Limb (tissue), 2 donors: ENCODE measurements at regions not wholly inside any gene's neighbourhood (a gene's known extent, or its start where the extent isn't known, plus 50 kb on each side); places are given as distances from the start of the nearest gene placed in this dataset.
A peak's percentile ranks its signal among the peaks of the same experiment; 100 is the strongest.

Experiments
- DNase-seq, 2 donors: peaks; one replicate each; pipeline ENCODE4 v3.0.0-alpha.2; 2016; ENCODE audit errors: extremely low spot score in 2 of 2

DNA sequence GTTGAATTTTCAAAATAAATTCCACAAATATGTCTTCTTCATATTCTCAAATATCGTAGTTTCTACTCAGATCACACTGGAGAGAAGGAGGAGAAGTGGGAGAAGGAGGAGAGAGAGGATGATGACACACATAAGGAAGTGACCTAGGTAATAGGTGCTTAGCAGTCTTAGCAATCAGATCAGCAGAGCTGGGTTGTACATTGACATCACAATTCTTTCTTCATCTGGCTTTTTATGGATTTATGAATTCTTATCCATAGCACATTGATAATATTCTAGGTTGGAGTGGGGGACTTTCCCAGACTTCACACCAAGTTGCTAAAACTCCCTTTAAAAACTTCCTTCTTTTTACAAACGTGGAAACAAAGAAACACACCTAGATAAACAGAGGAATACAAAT is 86.9 kb downstream of the FGF9 start:
- DNase-seq = no peak

GRCh38 chr13:21758441-21758840 is 87.6 kb downstream of the FGF9 start:
- DNase-seq = no peak

DNA sequence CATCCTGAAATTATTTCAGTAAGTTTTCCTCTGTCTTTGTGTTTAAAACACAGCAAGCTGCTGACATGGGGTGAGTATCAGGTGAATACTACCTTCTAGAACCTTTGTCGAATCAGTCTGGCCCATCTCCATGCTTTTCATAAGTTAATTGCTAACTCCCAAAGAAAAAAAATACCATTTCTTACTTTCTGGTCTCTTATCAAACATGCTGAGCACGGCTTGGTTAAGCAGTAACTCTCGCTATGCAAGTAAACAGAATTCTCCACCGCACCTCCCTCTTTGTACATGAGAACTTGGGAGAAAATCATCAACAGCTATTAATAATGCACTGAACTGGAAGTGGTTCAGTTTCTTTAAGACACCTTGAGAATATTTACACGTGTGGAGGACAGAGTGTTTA is 88.6 kb downstream of the FGF9 start:
- DNase-seq = no peak

- DNase-seq = no peak
Measured at GRCh38 chr13:21759911-21760310, 89.0 kb downstream of the FGF9 start.

- no peak for DNase-seq
Measured at GRCh38 chr13:21761770-21762169, 90.9 kb downstream of the FGF9 start.

DNA sequence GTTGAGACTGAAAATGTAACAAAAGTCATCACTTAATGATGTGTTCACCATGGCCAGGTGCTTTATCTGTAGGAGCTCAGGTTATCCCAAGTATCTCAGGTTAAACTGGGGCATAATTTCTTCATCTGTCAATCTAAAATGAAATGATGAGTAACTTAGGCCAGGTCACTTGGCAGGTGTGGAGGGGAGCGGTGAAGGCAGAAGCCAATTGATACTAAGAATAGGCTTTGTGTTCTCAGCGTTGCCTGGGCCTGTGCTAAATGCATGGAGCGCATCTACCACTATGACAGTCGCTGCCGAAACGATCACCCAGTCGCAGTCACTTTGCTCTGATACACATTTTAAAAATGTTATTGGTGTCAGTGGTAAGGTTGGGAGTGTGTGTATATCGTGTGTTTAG is 91.6 kb downstream of the FGF9 start:
- DNase-seq = no peak

GRCh38 chr13:21767032-21767431 is 96.2 kb downstream of the FGF9 start:
- DNase-seq = no peak

- no peak for DNase-seq
Measured at GRCh38 chr13:21771075-21771474, 100.2 kb downstream of the FGF9 start.

DNA sequence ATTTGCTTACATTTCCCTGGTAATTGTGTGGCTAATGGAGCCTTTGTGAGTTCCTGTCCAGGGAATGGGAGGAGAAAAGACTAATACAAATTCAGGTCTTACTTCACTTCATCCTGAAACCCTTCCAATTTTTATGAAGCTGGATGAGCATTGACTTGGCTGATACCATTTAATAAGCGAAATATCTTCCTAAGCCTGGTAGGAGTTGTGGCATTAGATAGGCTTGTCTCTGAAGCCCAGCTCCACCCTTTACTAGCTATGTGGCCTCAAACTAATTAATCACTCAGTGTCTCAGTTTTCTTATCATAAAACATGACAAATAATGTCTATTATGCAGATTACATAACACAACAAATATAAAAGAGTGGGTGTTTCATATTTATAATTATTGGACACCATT is 106.3 kb downstream of the FGF9 start:
- DNase-seq = no peak

DNA sequence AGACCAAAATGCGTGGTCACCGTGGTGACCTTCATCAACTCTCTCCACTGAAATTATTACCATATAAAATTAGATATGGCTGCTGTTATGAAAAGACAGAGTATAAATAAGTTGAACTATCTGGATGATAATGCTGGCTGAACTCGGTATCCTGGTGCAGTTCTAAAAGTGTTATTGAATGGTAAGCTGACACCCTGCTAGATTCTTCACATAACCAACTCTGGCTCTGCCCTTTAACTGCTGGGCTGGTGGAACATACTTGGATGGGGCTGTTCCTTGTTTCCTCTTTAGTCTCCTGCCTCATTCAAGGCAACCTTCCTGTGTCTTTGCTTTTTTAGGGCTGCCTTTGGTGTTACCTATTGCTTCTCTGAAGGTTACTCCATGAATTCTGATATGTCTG is 106.9 kb downstream of the FGF9 start:
- DNase-seq = no peak

DNA sequence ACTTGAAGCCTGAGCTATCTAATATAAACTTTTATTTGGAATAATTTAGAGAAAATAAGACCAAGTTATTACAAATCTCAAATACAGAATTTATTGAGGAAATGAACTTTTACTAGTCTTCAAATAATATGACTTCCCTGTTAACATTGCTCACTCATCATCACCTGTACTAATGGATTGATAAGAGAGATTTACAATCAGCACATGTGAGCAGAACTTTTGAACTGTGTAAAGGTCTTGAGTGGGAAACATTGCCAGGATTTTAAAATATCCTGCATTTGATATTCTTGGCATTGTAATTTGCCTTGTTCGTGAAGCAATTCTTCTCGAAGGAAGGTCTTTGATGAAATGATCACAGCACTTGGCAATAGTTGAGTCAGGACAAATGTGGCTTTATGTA is 111.9 kb downstream of the FGF9 start:
- no peak for DNase-seq

DNA sequence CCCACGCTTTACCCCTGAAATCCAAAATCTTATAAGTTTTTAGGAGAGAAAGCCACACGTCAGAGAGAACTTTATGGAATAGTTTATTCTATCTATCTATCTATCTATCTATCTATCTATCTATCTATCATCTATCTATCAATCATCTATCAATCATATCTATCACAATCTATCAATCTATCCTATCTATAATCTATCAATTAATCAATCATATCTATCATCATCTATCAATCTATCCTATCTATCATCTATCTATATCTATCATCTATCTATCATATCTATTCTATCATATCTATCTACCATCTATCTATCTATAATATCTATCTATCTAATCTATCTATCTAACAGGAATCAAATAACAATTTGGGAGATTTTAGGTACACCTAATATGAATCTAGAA is 115.1 kb downstream of the FGF9 start:
- DNase-seq = no peak

DNA sequence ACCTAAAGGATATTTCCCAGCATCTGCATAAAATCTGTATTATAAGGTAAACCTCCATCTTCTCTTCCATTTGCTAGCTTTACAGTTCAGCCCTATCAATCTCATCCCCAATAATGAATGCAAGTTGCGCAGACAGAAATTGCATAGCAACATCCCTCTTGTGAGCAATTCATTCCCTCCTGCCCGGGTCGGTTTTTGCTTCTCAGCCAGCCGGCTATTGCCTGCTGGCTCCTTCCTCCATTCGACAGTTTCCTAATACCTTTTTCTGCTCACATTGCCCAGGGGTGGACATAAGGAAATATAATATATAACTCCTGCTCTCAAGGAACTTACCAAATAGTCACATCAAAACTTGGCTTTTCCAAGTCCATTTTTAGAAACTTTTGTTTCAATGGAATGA is 125.2 kb downstream of the FGF9 start:
- DNase-seq = peak in 1 of 2 donors; percentile 27

DNA sequence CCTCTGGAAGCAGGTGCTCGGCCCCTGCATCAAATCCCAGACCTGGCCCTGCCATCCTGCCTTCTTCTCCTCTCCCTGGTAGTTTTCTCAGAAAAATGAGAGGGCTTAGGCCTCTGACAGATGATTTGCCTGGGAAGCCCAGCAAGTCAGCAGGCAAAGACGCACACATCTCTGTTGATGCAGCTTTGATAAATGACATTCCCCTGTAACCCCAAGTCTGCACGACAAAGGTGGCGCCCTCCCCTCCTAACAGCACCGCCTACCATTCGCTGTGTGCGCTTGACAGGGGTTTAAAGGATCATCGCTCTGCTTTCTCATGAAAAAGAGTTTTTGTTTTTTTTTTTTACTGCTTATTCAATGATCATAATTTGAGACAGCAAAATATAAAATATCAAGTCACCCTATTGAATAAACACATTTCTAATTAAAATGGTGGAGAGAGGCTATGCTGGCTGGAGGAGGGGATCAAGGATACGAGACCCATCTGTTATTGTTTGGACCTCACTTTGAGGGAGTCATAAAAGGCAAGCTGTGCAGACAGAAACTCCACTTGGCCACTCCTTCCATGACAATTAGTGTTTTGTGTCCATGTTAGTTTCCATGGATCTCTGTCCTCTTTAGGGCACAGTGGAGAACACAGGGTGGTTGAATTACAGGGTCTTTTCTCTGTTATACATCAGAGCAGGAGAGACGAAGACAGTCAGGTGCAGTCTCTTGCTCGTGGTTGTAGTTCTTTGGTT is 126.1 kb downstream of the FGF9 start:
- no peak for DNase-seq

DNA sequence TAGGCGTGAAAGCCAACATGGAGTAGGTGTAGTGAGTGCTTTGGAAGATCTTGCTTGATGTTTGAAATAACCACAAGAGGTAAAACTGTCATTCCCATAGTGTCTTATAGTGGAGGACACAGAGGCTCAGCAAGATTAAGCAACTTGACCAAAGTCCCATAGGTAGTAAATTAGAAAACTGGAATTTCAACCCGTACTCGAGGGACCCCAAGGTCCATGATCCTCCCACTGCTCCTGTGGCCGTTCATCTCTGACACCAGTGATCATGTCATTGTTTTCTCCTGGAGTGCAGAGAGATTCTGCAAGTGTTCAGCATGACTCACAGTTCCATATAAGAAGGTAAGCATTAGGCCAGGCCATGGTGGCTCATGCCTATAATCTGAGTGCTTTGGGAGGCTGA is 126.9 kb downstream of the FGF9 start:
- DNase-seq = no peak

- no peak for DNase-seq
Measured at GRCh38 chr13:21798181-21798580, 127.3 kb downstream of the FGF9 start.

- DNase-seq = no peak
Measured at GRCh38 chr13:21799671-21800070, 128.8 kb downstream of the FGF9 start.

DNA sequence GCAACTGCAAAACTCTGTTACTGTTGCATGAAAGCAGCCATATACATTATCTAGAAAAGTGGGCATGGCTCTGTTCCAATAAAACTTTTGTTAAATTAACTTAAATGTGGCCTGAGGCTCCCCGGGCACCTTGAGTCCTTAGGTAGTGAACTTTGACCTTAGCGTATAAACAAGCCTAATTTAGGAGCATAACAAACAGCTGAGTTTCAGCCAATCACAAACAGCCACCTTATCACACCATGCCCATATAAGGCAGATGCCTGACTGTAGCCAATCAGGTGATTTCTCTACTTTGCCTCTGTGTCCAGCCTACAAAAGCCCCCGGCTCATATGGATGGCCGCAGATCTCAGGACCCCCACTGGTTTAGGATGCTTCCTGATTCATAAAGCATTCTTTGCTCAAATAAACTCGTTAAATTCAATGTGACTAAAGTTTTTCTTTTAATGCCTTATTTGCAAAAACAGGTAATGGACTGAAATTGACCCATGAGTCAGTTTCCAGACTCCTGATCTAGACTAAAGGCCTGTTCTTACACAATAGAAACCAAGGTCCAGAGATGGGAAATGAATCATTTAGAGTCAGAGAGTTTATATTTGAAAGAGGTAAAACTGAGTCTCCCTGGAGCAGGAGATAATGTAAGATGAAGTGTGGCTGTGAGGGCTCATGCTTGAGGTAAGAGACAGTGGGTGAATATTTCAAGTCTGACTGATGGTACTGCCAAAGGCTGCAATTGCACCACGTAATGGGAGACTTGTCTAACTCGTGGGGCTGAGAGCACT is 130.2 kb downstream of the FGF9 start:
- DNase-seq = no peak

GRCh38 chr13:21805733-21806132 is 134.9 kb downstream of the FGF9 start:
- no peak for DNase-seq

DNA sequence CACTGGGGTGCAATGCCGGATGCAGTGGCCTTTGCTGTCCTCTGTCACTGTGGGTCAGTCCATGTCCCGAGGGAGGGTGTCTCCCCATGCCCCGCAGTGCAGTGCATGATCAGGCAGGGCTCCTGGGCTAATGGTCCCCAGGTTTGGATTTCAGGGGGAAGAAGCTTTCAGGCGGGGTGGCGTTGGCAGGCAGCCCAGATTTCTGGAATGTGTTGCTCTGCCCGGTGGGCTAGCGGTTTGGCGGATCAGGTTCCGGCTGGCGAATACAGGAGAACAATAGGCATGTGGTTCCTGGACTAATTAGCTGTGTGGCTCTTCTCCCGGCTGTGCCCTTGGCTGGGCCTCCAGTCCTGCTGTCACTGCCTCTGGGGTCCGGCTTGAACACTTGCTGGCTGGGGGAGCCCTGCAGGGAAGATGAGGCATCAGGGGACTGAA is 141.3 kb downstream of the FGF9 start:
- DNase-seq = peak in 1 of 2 donors; percentile 54

DNA sequence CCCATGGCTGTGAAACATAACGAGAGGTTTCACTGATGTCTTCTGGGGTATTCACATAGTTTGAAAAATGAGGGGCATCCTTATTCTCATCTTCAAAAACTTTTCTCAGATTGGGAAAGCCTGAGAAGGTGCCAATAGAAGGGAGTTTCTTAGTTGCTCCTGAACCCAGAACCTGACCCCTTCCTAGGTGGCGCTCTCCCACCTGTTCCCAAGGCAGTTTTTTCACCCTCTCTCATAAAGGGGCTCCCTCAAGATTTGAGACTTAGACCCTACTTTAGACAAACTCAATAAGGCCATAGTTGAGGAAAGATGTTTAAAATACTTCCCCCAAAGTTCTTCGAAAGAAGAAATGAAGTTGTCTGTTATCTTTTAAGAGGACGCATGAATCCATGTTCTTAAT is 142.2 kb downstream of the FGF9 start:
- DNase-seq = no peak

- DNase-seq = no peak
Measured at GRCh38 chr13:21813844-21814243, 143.0 kb downstream of the FGF9 start.

- DNase-seq = no peak
Measured at GRCh38 chr13:21814604-21815003, 143.7 kb downstream of the FGF9 start.
